ENCODE measurements at regions not wholly inside any gene's neighbourhood (a gene's known extent, or its start where the extent isn't known, plus 50 kb on each side); places are given as distances from the start of the nearest gene placed in this dataset.

- no peak for TF ChIP-seq BHLHE40 (IDR thresholded peaks at IDR 0.05; ENCODE audit: borderline replicate concordance)
- TF ChIP-seq ELF4 (IDR thresholded peaks at IDR 0.05) = no peak
- TF ChIP-seq FOXM1 (IDR thresholded peaks at IDR 0.05; ENCODE audit: borderline replicate concordance) = no peak
- TF ChIP-seq TARDBP (IDR thresholded peaks at IDR 0.05) = no peak
- TF ChIP-seq SUZ12 (IDR thresholded peaks at IDR 0.05) = no peak
- no peak for TF ChIP-seq ARNT (IDR thresholded peaks at IDR 0.05)
- TF ChIP-seq SP1 (IDR thresholded peaks at IDR 0.05) = no peak
- TF ChIP-seq CTBP1 (IDR thresholded peaks at IDR 0.05; ENCODE audit: borderline replicate concordance) = no peak
- no peak for TF ChIP-seq ZNF384 (IDR thresholded peaks at IDR 0.05)
Measured at GRCh38 chr4:183571350-183571941, 66.6 kb downstream of the ING2 start.
